ENCODE measurements at regions not wholly inside any gene's neighbourhood (a gene's known extent, or its start where the extent isn't known, plus 50 kb on each side); places are given as distances from the start of the nearest gene placed in this dataset.

DNA sequence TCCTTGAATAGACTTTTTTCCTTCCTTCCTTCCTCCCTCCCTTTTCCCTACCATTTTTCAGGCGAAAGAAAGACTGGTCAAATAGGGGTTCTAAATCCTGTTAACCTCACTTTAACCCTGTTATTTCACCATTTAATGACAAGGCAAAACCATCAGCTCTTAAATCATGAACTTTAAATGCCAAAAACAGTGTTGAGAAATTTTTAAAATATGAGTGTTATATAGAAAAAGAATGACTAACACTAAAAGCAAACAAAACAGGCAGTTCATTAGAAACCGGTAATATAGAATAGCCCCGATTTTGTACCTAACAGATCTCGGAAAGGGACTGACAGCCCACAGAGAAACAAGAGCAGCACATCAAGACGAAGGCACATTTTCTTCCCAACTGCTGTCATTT is 57.4 kb upstream of the CEP85L start:
- TF ChIP-seq POLR2A (IDR thresholded peaks at IDR 0.05; ENCODE audit: low read length) (no peak), GATA1 (IDR thresholded peaks at IDR 0.05; ENCODE audit: low read depth, low read length) (no peak)
